ENCODE measurements at regions not wholly inside any gene's neighbourhood (a gene's known extent, or its start where the extent isn't known, plus 50 kb on each side); places are given as distances from the start of the nearest gene placed in this dataset.

- no peak for TF ChIP-seq ZBTB43 (CRISPR knock-in tag; IDR thresholded peaks at IDR 0.05)
- no peak for TF ChIP-seq ZNF425 (CRISPR knock-in tag; conservative IDR thresholded peaks at IDR 0.05)
- TF ChIP-seq JAZF1 (CRISPR knock-in tag; IDR thresholded peaks at IDR 0.05): no peak
These were observed 63.7 kb upstream of the CHL1 start (continued) for GRCh38 chr3:132904-133303.

- DNase-seq (ENCODE audit: low spot score): no peak
- TF ChIP-seq FOXJ3 (CRISPR knock-in tag; IDR thresholded peaks at IDR 0.05; ENCODE audit: borderline replicate concordance): no peak
- TF ChIP-seq MXD4 (CRISPR knock-in tag; IDR thresholded peaks at IDR 0.05; ENCODE audit: borderline replicate concordance): no peak
- no peak for TF ChIP-seq HMGA2 (CRISPR knock-in tag; IDR thresholded peaks at IDR 0.05)
- no peak for TF ChIP-seq ZNF317 (CRISPR knock-in tag; IDR thresholded peaks at IDR 0.05; ENCODE audit: borderline replicate concordance, low read depth)
- no peak for TF ChIP-seq E2F1 (CRISPR knock-in tag; IDR thresholded peaks at IDR 0.05)
- TF ChIP-seq ATF6 (CRISPR knock-in tag; IDR thresholded peaks at IDR 0.05): no peak
- TF ChIP-seq ZNF671 (CRISPR knock-in tag; IDR thresholded peaks at IDR 0.05): no peak
- TF ChIP-seq ELF4 (CRISPR knock-in tag; IDR thresholded peaks at IDR 0.05; ENCODE audit: low read depth): no peak
- TF ChIP-seq MYBL2 (CRISPR knock-in tag; IDR thresholded peaks at IDR 0.05): no peak
- TF ChIP-seq ZNF512 (CRISPR knock-in tag; IDR thresholded peaks at IDR 0.05; ENCODE audit: borderline replicate concordance): no peak
- no peak overlapping the region for H3K4me3 Mint-ChIP-seq
- CTCF ChIA-PET: no interaction called here
- peaks cover 4% of the 10 kb centered on the region for H3K27me3 Mint-ChIP-seq (ENCODE audit: low read depth)
- peaks cover 63% of the 10 kb centered on the region for H3K36me3 Mint-ChIP-seq
- no peaks in the 10 kb centered on the region for H3K4me1 Mint-ChIP-seq
- H3K9me3 Mint-ChIP-seq: peaks cover 83% of the 10 kb centered on the region
- ATAC-seq: no peak
- POLR2A ChIA-PET: no interaction called here
- no peak overlapping the region for H3K27ac Mint-ChIP-seq
These were observed 55.7 kb upstream of the CHL1 start for GRCh38 chr3:140748-141330.
